CD14-positive monocyte (primary cell): ENCODE measurements at regions not wholly inside any gene's neighbourhood (a gene's known extent, or its start where the extent isn't known, plus 50 kb on each side); places are given as distances from the start of the nearest gene placed in this dataset.

Source experiments
- DNase-seq, 3 donors: peaks; one replicate each; pipeline ENCODE4 v3.0.0-alpha.2; 2011 to 2022
- H2AFZ ChIP-seq: 2 replicates; pipeline ENCODE4 v1.6.0; 2012; ENCODE audit warnings: mild to moderate bottlenecking, low read depth, low read length, inconsistent platforms; ENCODE audit not compliant: insufficient read depth, poor library complexity, severe bottlenecking
- H3K27ac ChIP-seq, 2 donors: 1 replicate in 1 of 2; 2 replicates in 1 of 2; pipeline ENCODE4 v1.5.1; 2012 to 2013; ENCODE audit warnings: low read length in 2 of 2, control low read depth in 1 of 2, inconsistent platforms in 1 of 2, low read depth in 1 of 2, mild to moderate bottlenecking in 1 of 2
- H3K27me3 ChIP-seq, 2 donors: one replicate each; pipeline versions ENCODE4 v1.6.0 to v1.6.1; 2011 to 2013; ENCODE audit warnings: low read length in 2 of 2; ENCODE audit not compliant: control insufficient read depth in 2 of 2, insufficient read depth in 2 of 2
- H3K36me3 ChIP-seq, 2 donors: replicated peaks in 1 of 2; 1 replicate in 1 of 2; 2 replicates in 1 of 2; pipeline versions ENCODE4 v1.5.1 to v1.6.1; 2012 to 2013; ENCODE audit warnings: low read length in 2 of 2, control low read depth in 1 of 2, inconsistent platforms in 1 of 2, mild to moderate bottlenecking in 1 of 2; ENCODE audit not compliant: insufficient read depth in 2 of 2, control insufficient read depth in 1 of 2
- H3K4me1 ChIP-seq, 2 donors: 1 replicate in 1 of 2; 2 replicates in 1 of 2; pipeline versions ENCODE4 v1.5.1 to v1.6.1; 2012 to 2013; ENCODE audit warnings: low read length in 2 of 2, control low read depth in 1 of 2, inconsistent platforms in 1 of 2, mild to moderate bottlenecking in 1 of 2, moderate library complexity in 1 of 2; ENCODE audit not compliant: insufficient read depth in 2 of 2, control insufficient read depth in 1 of 2
- H3K4me2 ChIP-seq: replicated peaks from 2 replicates; pipeline ENCODE3; 2012; ENCODE audit warnings: low read length, moderate library complexity, mild to moderate bottlenecking; ENCODE audit not compliant: poor library complexity, severe bottlenecking; ENCODE audit errors: extremely low read depth
- H3K4me3 ChIP-seq, 3 experiments: fragments of 200-600 bp in 1 of 3; sonication (generic) in 1 of 3; replicated peaks in 1 of 3; 1 replicate in 2 of 3; 2 replicates in 1 of 3; pipeline ENCODE4 v1.5.1; 2011 to 2013; ENCODE audit warnings: low read length in 3 of 3, mild to moderate bottlenecking in 3 of 3, control low read depth in 2 of 3, low read depth in 2 of 3, inconsistent platforms in 1 of 3, moderate library complexity in 1 of 3
- H3K79me2 ChIP-seq: 2 replicates; pipeline ENCODE4 v1.6.0; 2012; ENCODE audit warnings: mild to moderate bottlenecking, control low read depth, inconsistent platforms, low read length, moderate library complexity; ENCODE audit not compliant: insufficient read depth
- H3K9ac ChIP-seq: 2 replicates; pipeline ENCODE4 v1.6.0; 2017; ENCODE audit warnings: low read length, mild to moderate bottlenecking; ENCODE audit not compliant: insufficient read depth, poor library complexity, severe bottlenecking
- H3K9me3 ChIP-seq, 2 donors: replicated peaks in 1 of 2; 1 replicate in 1 of 2; 2 replicates in 1 of 2; pipeline versions ENCODE4 v1.5.1 to v1.6.1; 2012 to 2013; ENCODE audit warnings: low read length in 2 of 2, control low read depth in 1 of 2; ENCODE audit not compliant: control insufficient read depth in 1 of 2, insufficient read depth in 1 of 2
- H4K20me1 ChIP-seq: 2 replicates; pipeline ENCODE4 v1.6.0; 2012; ENCODE audit warnings: mild to moderate bottlenecking, low read length, control low read depth, moderate library complexity; ENCODE audit not compliant: insufficient read depth
- H3K27ac Mint-ChIP-seq, 7 donors: one replicate each; pipeline ENCODE4 v1.8.0; 2020; ENCODE audit warnings: mild to moderate bottlenecking in 7 of 7, mixed read lengths in 7 of 7, moderate library complexity in 6 of 7, inconsistent platforms in 2 of 7
- H3K27me3 Mint-ChIP-seq, 3 donors: one replicate each; pipeline ENCODE4 v1.8.0; 2021 to 2022; ENCODE audit warnings: low read depth in 3 of 3, mild to moderate bottlenecking in 3 of 3, mixed read lengths in 3 of 3, moderate library complexity in 3 of 3, inconsistent platforms in 1 of 3
- H3K36me3 Mint-ChIP-seq, 2 donors: one replicate each; pipeline ENCODE4 v1.8.0; 2020; ENCODE audit warnings: mixed read lengths in 2 of 2, inconsistent platforms in 1 of 2, mild to moderate bottlenecking in 1 of 2
- H3K4me1 Mint-ChIP-seq: one replicate; pipeline ENCODE4 v1.8.0; 2020; ENCODE audit warnings: mild to moderate bottlenecking, mixed read lengths
- H3K4me3 Mint-ChIP-seq, 2 donors: one replicate each; pipeline ENCODE4 v1.8.0; 2020; ENCODE audit warnings: mild to moderate bottlenecking in 2 of 2, mixed read lengths in 2 of 2, moderate library complexity in 1 of 2
- H3K9me3 Mint-ChIP-seq, 7 donors: one replicate each; pipeline ENCODE4 v1.8.0; 2020 to 2022; ENCODE audit warnings: mixed read lengths in 7 of 7, mild to moderate bottlenecking in 6 of 7, moderate library complexity in 6 of 7, inconsistent platforms in 2 of 7
- CTCF ChIP-seq: fragments of 200-600 bp; IDR thresholded peaks from one replicate; pipeline ENCODE4 v1.8.0; 2022; ENCODE audit warnings: antibody characterized with exemption, mild to moderate bottlenecking
- WGBS: methylation state at CpG from one replicate; pipeline ENCODE4 v1.1.5; 2013; ENCODE audit warnings: missing lambda C conversion rate; ENCODE audit not compliant: insufficient coverage; 5-methylcytosine and 5-hydroxymethylcytosine counted together
- intact Hi-C, 2 donors: fragments of 100-400 bp; cut with micrococcal nuclease; formaldehyde crosslinking; loops; one replicate each; pipeline versions ENCODE4 v1.15.0 to v1.15.1; 2023

- no peak overlapping the region for H3K4me2 ChIP-seq
- Mint-ChIP-seq H3K27ac (peak overlapping the region in 2 of 7 donors; percentile 9 to 15), H3K36me3 (no peaks in the 10 kb centered on the region), H3K27me3 (peaks cover 0 to 3% (median 0%) of the 10 kb centered on the region in 3 donors), H3K9me3 (peaks cover 0 to 17% (median 7%) of the 10 kb centered on the region in 7 donors), H3K4me1 (peaks cover 2% of the 10 kb centered on the region), H3K4me3 (no peak overlapping the region)
- no peaks in the 10 kb centered on the region for H3K36me3 ChIP-seq
- intact Hi-C loops = no loop called here
- no peak overlapping the region for H3K27ac ChIP-seq
- H4K20me1 ChIP-seq = no peaks in the 10 kb centered on the region
- no peak overlapping the region for H2AFZ ChIP-seq
- 99% methylated on average over 9 of the region's 10 CpGs for WGBS
- H3K9ac ChIP-seq = no peak overlapping the region
- H3K27me3 ChIP-seq = no peaks in the 10 kb centered on the region
- no peak for TF ChIP-seq CTCF
- H3K79me2 ChIP-seq = no peaks in the 10 kb centered on the region
- H3K9me3 ChIP-seq = no peaks in the 10 kb centered on the region
- no peak overlapping the region for H3K4me3 ChIP-seq
- no peak for DNase-seq
- no peaks in the 10 kb centered on the region for H3K4me1 ChIP-seq
Observed at GRCh38 chr15:29331071-29331470, 61.4 kb upstream of the NSMCE3 start.

DNA sequence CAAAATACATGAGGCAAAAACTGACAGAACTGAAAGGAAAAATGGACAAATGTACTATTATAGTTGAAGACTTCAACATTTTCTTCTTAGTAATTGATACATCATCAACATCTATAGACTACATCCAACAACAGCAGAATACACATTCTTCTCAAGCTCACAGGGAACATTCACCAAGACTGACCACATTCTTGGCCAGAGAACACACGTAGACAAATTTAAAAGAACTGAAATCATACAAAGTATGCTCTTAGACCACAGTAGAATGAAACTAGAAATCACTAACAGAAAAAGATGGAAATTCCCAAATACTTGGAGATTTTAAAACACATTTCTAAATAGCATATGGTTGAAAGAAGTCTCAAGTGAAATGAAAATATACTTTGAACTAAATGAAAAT lies 55.1 kb upstream of the NSMCE3 start:
- Histone ChIP-seq H3K27me3 (no peaks in the 10 kb centered on the region), H3K36me3 (no peaks in the 10 kb centered on the region), H3K79me2 (no peaks in the 10 kb centered on the region), H3K4me2 (no peak overlapping the region), H3K4me1 (no peaks in the 10 kb centered on the region), H3K9ac (no peak overlapping the region), H2AFZ (no peak overlapping the region), H3K4me3 (no peak overlapping the region), H3K27ac (no peak overlapping the region), H4K20me1 (no peaks in the 10 kb centered on the region), H3K9me3 (no peaks in the 10 kb centered on the region)
- Mint-ChIP-seq H3K36me3 (no peaks in the 10 kb centered on the region), H3K4me1 (peaks cover 2% of the 10 kb centered on the region), H3K27me3 (peaks cover 0 to 4% (median 0%) of the 10 kb centered on the region in 3 donors), H3K4me3 (no peak overlapping the region), H3K9me3 (peaks cover 7 to 25% (median 18%) of the 10 kb centered on the region in 7 donors), H3K27ac (no peak overlapping the region)
- TF ChIP-seq CTCF = no peak
- intact Hi-C loops = no loop called here
- no peak for DNase-seq
- WGBS = no CpG with 5 or more reads among the region's 1 CpG
